ENCODE measurements at regions not wholly inside any gene's neighbourhood (a gene's known extent, or its start where the extent isn't known, plus 50 kb on each side); places are given as distances from the start of the nearest gene placed in this dataset.

DNA sequence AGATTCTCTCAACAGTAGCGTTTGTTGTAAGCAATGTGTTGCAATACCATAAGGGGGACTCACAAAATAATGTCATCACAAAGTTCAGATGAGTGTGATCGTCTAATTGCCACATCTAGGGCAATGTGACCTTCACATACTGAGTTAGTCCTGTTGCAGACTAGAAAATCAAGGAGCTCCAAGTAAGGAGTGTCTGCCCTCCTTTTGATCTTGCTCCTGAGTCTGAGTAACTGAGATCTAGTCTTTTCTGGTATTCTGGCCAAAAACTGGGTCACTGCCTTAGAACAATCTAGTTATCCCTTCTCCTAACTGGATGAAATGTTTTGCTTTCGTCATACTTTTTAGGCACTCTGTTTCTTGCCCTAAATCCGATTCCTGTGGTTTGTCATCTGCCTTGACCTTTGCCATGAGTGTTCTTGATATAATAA is 712.1 kb downstream of the CDH11 start:
- no peak for DNase-seq (ENCODE audit: low read depth in 1 of 2, low spot score in 1 of 2)
- H3K4me3 ChIP-seq (replicated peaks; ENCODE audit: insufficient read depth, low read length): no peak overlapping the region
- no peak overlapping the region for H3K27ac ChIP-seq (replicated peaks)
- TF ChIP-seq, protein P1, sequence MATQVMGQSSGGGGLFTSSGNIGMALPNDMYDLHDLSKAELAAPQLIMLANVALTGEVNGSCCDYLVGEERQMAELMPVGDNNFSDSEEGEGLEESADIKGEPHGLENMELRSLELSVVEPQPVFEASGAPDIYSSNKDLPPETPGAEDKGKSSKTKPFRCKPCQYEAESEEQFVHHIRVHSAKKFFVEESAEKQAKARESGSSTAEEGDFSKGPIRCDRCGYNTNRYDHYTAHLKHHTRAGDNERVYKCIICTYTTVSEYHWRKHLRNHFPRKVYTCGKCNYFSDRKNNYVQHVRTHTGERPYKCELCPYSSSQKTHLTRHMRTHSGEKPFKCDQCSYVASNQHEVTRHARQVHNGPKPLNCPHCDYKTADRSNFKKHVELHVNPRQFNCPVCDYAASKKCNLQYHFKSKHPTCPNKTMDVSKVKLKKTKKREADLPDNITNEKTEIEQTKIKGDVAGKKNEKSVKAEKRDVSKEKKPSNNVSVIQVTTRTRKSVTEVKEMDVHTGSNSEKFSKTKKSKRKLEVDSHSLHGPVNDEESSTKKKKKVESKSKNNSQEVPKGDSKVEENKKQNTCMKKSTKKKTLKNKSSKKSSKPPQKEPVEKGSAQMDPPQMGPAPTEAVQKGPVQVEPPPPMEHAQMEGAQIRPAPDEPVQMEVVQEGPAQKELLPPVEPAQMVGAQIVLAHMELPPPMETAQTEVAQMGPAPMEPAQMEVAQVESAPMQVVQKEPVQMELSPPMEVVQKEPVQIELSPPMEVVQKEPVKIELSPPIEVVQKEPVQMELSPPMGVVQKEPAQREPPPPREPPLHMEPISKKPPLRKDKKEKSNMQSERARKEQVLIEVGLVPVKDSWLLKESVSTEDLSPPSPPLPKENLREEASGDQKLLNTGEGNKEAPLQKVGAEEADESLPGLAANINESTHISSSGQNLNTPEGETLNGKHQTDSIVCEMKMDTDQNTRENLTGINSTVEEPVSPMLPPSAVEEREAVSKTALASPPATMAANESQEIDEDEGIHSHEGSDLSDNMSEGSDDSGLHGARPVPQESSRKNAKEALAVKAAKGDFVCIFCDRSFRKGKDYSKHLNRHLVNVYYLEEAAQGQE (IDR thresholded peaks at IDR 0.05; ENCODE audit: insufficient replicate concordance, low read depth): no peak
- TF ChIP-seq, protein P2, sequence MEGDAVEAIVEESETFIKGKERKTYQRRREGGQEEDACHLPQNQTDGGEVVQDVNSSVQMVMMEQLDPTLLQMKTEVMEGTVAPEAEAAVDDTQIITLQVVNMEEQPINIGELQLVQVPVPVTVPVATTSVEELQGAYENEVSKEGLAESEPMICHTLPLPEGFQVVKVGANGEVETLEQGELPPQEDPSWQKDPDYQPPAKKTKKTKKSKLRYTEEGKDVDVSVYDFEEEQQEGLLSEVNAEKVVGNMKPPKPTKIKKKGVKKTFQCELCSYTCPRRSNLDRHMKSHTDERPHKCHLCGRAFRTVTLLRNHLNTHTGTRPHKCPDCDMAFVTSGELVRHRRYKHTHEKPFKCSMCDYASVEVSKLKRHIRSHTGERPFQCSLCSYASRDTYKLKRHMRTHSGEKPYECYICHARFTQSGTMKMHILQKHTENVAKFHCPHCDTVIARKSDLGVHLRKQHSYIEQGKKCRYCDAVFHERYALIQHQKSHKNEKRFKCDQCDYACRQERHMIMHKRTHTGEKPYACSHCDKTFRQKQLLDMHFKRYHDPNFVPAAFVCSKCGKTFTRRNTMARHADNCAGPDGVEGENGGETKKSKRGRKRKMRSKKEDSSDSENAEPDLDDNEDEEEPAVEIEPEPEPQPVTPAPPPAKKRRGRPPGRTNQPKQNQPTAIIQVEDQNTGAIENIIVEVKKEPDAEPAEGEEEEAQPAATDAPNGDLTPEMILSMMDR (IDR thresholded peaks at IDR 0.05; ENCODE audit: insufficient read depth, low read length): no peak
- TF ChIP-seq POLR2AphosphoS5 (IDR thresholded peaks at IDR 0.05; ENCODE audit: low read depth): no peak
- TF ChIP-seq GABPA (IDR thresholded peaks at IDR 0.05; ENCODE audit: low read depth): no peak
- TF ChIP-seq SPI1 (IDR thresholded peaks at IDR 0.05; ENCODE audit: borderline replicate concordance, low read depth): no peak
- no peaks in the 10 kb centered on the region for H3K27me3 ChIP-seq (ENCODE audit: insufficient read depth, poor library complexity, severe bottlenecking)

DNA sequence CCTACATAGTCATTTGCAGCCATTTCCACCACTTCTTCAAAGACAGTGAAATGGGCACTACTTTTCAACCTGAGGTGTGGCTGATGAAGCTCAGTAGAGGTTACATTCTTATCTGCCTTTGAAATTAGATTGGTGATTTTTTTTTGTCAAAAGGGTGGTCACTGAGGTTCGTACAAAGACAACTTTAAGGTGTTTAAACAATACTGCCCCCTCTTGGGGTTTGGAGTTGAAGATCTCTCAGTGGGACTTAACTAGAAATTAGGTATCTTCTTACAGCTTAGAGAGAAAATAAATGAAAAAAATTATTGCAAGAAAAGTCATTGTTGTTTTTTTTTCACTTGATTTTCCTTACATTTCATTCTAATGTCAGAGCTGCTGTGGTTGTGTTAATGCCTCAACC is 713.2 kb downstream of the CDH11 start:
- no peak for DNase-seq (ENCODE audit: low read depth in 1 of 2, low spot score in 1 of 2)
- Histone ChIP-seq H3K4me3 (replicated peaks; ENCODE audit: insufficient read depth, low read length) (no peak overlapping the region), H3K27me3 (ENCODE audit: insufficient read depth, poor library complexity, severe bottlenecking) (no peaks in the 10 kb centered on the region), H3K27ac (replicated peaks) (no peak overlapping the region)
- TF ChIP-seq SPI1 (IDR thresholded peaks at IDR 0.05; ENCODE audit: borderline replicate concordance, low read depth) (no peak), GABPA (IDR thresholded peaks at IDR 0.05; ENCODE audit: low read depth) (no peak), POLR2AphosphoS5 (IDR thresholded peaks at IDR 0.05; ENCODE audit: low read depth) (no peak)
- TF ChIP-seq, protein P2 (IDR thresholded peaks at IDR 0.05; ENCODE audit: insufficient read depth, low read length): no peak
- TF ChIP-seq, protein P1 (IDR thresholded peaks at IDR 0.05; ENCODE audit: insufficient replicate concordance, low read depth): no peak

DNA sequence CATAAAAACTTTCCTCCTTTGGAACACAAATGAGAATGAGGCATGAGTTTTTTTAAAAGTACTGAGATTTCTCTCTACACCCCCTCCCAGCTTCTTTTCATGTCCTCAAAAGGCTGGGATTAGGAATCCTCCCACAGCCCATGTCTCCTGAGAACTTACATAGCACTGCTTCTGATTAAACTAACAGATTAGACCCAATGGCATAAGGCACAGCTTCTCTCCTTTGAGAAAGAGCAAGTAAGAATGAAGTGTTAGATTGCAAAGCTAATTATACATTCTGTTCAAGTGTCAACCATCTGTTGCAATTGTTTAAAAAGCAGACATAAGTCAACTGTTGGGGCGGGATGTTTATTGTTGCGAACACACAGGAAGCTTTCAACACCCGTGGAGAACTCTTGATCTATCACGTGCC is 715.1 kb downstream of the CDH11 start:
- Histone ChIP-seq H3K27me3 (ENCODE audit: insufficient read depth, poor library complexity, severe bottlenecking) (no peaks in the 10 kb centered on the region), H3K27ac (replicated peaks) (no peak overlapping the region), H3K4me3 (replicated peaks; ENCODE audit: insufficient read depth, low read length) (no peak overlapping the region)
- DNase-seq (ENCODE audit: low read depth in 1 of 2, low spot score in 1 of 2): no peak
- TF ChIP-seq, protein P2 (IDR thresholded peaks at IDR 0.05; ENCODE audit: insufficient read depth, low read length): no peak
- TF ChIP-seq, protein P1 (IDR thresholded peaks at IDR 0.05; ENCODE audit: insufficient replicate concordance, low read depth): no peak
- TF ChIP-seq GABPA (IDR thresholded peaks at IDR 0.05; ENCODE audit: low read depth): no peak
- no peak for TF ChIP-seq SPI1 (IDR thresholded peaks at IDR 0.05; ENCODE audit: borderline replicate concordance, low read depth)
- no peak for TF ChIP-seq POLR2AphosphoS5 (IDR thresholded peaks at IDR 0.05; ENCODE audit: low read depth)

Data from HL-60 (cell line).